ENCODE measurements at regions not wholly inside any gene's neighbourhood (a gene's known extent, or its start where the extent isn't known, plus 50 kb on each side); places are given as distances from the start of the nearest gene placed in this dataset.

DNA sequence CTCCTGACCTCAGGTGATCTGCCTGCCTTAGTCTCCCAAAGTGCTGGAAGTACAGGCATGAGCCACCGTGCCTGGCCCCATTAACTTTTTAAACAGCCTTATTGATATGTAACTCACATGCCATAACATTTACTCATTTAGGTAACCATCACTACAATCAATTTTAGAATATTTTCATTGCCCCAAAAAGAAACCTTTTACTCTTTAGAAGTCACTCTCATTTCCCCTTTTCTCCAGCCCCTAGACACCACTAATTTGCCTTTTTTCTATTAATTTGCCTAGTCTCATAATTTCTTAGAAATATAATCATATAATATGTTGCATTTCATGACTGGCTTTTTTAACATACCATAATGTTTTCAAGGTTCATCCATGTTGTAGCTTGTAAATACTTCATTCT lies 57.2 kb upstream of the TACR1 start:
- H3K23ac ChIP-seq (ENCODE audit: low read length): no peak overlapping the region
- no CpG with 5 or more reads among the region's 1 CpG for WGBS (ENCODE audit: extremely low coverage, insufficient coverage, low lambda C conversion rate)
- DNase-seq: no peak
- H2BK120ac ChIP-seq (ENCODE audit: low read depth, low read length): no peak overlapping the region
- no peaks in the 10 kb centered on the region for H3K79me1 ChIP-seq (ENCODE audit: low read length)
- H4K5ac ChIP-seq (ENCODE audit: low read length): no peak overlapping the region
- H2AK5ac ChIP-seq (ENCODE audit: low read length): no peak overlapping the region
- H4K8ac ChIP-seq (ENCODE audit: low read depth, low read length): no peak overlapping the region
- H3K79me2 ChIP-seq (ENCODE audit: control insufficient read depth, insufficient read depth, low read length): no peaks in the 10 kb centered on the region
- H2BK5ac ChIP-seq (ENCODE audit: low read length): no peak overlapping the region
- H3K4me3 ChIP-seq (ENCODE audit: low read length): no peak overlapping the region
- H3K27ac ChIP-seq (ENCODE audit: low read depth, low read length): no peak overlapping the region
- H3K4ac ChIP-seq (ENCODE audit: low read depth, low read length): no peak overlapping the region
- no peak overlapping the region for H3K18ac ChIP-seq (ENCODE audit: low read length)
- H3K27me3 ChIP-seq (ENCODE audit: insufficient read depth, low read length, poor library complexity): no peaks in the 10 kb centered on the region
- H3K36me3 ChIP-seq (ENCODE audit: control insufficient read depth, insufficient read depth, low read length): no peaks in the 10 kb centered on the region
- no peak overlapping the region for H2BK15ac ChIP-seq (replicated peaks; ENCODE audit: low read depth)
- H3K56ac ChIP-seq (ENCODE audit: low read length): no peak overlapping the region
- no peak overlapping the region for H3K9ac ChIP-seq (ENCODE audit: low read length)
- H3K4me1 ChIP-seq (ENCODE audit: control insufficient read depth, low read depth, low read length): no peaks in the 10 kb centered on the region
- no peak overlapping the region for H3K4me2 ChIP-seq (ENCODE audit: low read length)

DNA sequence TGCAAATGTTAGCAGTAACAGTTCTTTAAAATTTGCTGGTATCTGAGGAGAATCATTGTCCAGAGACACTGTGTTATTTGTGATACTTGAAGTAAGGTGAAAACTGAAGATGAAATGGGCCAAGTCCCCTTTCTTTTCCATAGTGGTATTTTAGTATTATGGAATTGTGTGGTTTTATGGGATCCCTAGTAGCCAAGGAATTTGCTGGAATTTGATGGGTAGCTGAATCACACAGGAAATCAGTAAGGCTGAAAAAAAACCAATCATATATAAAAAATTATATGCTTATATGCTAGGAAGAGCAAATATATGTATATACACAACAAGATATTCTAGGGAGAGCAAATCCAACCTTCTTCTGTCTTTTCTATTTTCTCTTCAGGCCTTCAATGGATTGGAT lies 54.2 kb upstream of the TACR1 start:
- H2BK15ac ChIP-seq (replicated peaks; ENCODE audit: low read depth): no peak overlapping the region
- no peak overlapping the region for H3K27ac ChIP-seq (ENCODE audit: low read depth, low read length)
- H3K9ac ChIP-seq (ENCODE audit: low read length): no peak overlapping the region
- H2BK120ac ChIP-seq (ENCODE audit: low read depth, low read length): no peak overlapping the region
- H2AK5ac ChIP-seq (ENCODE audit: low read length): no peak overlapping the region
- H4K5ac ChIP-seq (ENCODE audit: low read length): no peak overlapping the region
- DNase-seq: no peak
- H2BK5ac ChIP-seq (ENCODE audit: low read length): no peak overlapping the region
- no peaks in the 10 kb centered on the region for H3K36me3 ChIP-seq (ENCODE audit: control insufficient read depth, insufficient read depth, low read length)
- no peaks in the 10 kb centered on the region for H3K27me3 ChIP-seq (ENCODE audit: insufficient read depth, low read length, poor library complexity)
- no peak overlapping the region for H3K56ac ChIP-seq (ENCODE audit: low read length)
- H4K8ac ChIP-seq (ENCODE audit: low read depth, low read length): no peak overlapping the region
- no peak overlapping the region for H3K18ac ChIP-seq (ENCODE audit: low read length)
- no peak overlapping the region for H3K4me2 ChIP-seq (ENCODE audit: low read length)
- no peaks in the 10 kb centered on the region for H3K79me1 ChIP-seq (ENCODE audit: low read length)
- no peak overlapping the region for H3K4ac ChIP-seq (ENCODE audit: low read depth, low read length)
- no peaks in the 10 kb centered on the region for H3K4me1 ChIP-seq (ENCODE audit: control insufficient read depth, low read depth, low read length)
- no peak overlapping the region for H3K23ac ChIP-seq (ENCODE audit: low read length)
- H3K79me2 ChIP-seq (ENCODE audit: control insufficient read depth, insufficient read depth, low read length): no peaks in the 10 kb centered on the region
- H3K4me3 ChIP-seq (ENCODE audit: low read length): no peak overlapping the region

DNA sequence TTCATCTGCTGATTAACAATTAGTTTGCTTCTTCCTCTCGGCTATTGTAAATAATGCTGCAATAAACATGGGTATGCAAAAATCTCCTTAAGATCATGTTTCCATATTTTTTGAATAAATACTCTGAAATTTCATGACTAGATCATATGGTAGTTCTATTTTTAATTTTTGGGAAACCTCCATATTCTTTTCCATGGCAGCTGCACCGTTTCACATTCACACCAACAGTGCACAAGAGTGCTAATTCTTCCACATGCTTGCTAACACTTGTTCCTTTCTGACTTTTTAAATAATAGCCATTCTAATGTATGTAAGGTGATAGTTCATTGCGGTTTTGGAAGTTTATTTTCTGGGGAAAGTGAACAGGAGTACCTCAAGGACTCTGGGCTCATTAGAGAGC lies 52.6 kb upstream of the TACR1 start:
- H2BK15ac ChIP-seq (replicated peaks; ENCODE audit: low read depth): no peak overlapping the region
- H4K5ac ChIP-seq (ENCODE audit: low read length): no peak overlapping the region
- H3K18ac ChIP-seq (ENCODE audit: low read length): no peak overlapping the region
- DNase-seq: no peak
- no peaks in the 10 kb centered on the region for H3K4me1 ChIP-seq (ENCODE audit: control insufficient read depth, low read depth, low read length)
- no peaks in the 10 kb centered on the region for H3K79me1 ChIP-seq (ENCODE audit: low read length)
- no peaks in the 10 kb centered on the region for H3K27me3 ChIP-seq (ENCODE audit: insufficient read depth, low read length, poor library complexity)
- no peaks in the 10 kb centered on the region for H3K36me3 ChIP-seq (ENCODE audit: control insufficient read depth, insufficient read depth, low read length)
- no peak overlapping the region for H2AK5ac ChIP-seq (ENCODE audit: low read length)
- H2BK5ac ChIP-seq (ENCODE audit: low read length): no peak overlapping the region
- H3K4ac ChIP-seq (ENCODE audit: low read depth, low read length): no peak overlapping the region
- no peak overlapping the region for H3K27ac ChIP-seq (ENCODE audit: low read depth, low read length)
- H3K56ac ChIP-seq (ENCODE audit: low read length): no peak overlapping the region
- no peak overlapping the region for H3K4me2 ChIP-seq (ENCODE audit: low read length)
- no peaks in the 10 kb centered on the region for H3K79me2 ChIP-seq (ENCODE audit: control insufficient read depth, insufficient read depth, low read length)
- H3K4me3 ChIP-seq (ENCODE audit: low read length): no peak overlapping the region
- no peak overlapping the region for H2BK120ac ChIP-seq (ENCODE audit: low read depth, low read length)
- H4K8ac ChIP-seq (ENCODE audit: low read depth, low read length): no peak overlapping the region
- no peak overlapping the region for H3K9ac ChIP-seq (ENCODE audit: low read length)
- H3K23ac ChIP-seq (ENCODE audit: low read length): no peak overlapping the region
- WGBS (ENCODE audit: extremely low coverage, insufficient coverage, low lambda C conversion rate): no CpG with 5 or more reads among the region's 3 CpGs

Data from mesendoderm (in vitro differentiated cells).